K562 (cell line): ENCODE measurements at regions not wholly inside any gene's neighbourhood (a gene's known extent, or its start where the extent isn't known, plus 50 kb on each side); places are given as distances from the start of the nearest gene placed in this dataset.

ENCODE experiments used
- CBX1 ChIP-seq: sonication (generic); IDR thresholded peaks from 2 replicates; pipeline ENCODE4 v1.6.1; 2016; ENCODE audit warnings: antibody characterized with exemption, low read depth, mild to moderate bottlenecking
- DNMT1 ChIP-seq: fragments of 450-650 bp; IDR thresholded peaks from 2 replicates; pipeline ENCODE4 v1.6.1; 2016; ENCODE audit warnings: antibody characterized with exemption, mild to moderate bottlenecking
- EGR1 ChIP-seq: fragments of 450-650 bp; conservative IDR thresholded peaks from 2 replicates; pipeline ENCODE4 v1.6.1; 2017; ENCODE audit warnings: mild to moderate bottlenecking
- EP300 ChIP-seq: IDR thresholded peaks from 2 replicates; pipeline ENCODE4 v1.6.1; 2012; ENCODE audit warnings: low read length, improper control_type of control experiment
- ESRRB ChIP-seq: fragments of 250-450 bp; sonication (Bioruptor Pico); IDR thresholded peaks from 2 replicates; pipeline ENCODE4 v1.5.0; 2020; ENCODE audit warnings: mild to moderate bottlenecking, moderate library complexity, borderline replicate concordance
- HDAC2 ChIP-seq: fragments of 450-650 bp; IDR thresholded peaks from 2 replicates; pipeline ENCODE4 v1.6.1; 2016; ENCODE audit warnings: mild to moderate bottlenecking
- HDAC6 ChIP-seq: IDR thresholded peaks from 2 replicates; pipeline ENCODE4 v1.6.1; 2012; ENCODE audit warnings: low read depth, mild to moderate bottlenecking, control low read depth, inconsistent platforms, low read length, moderate library complexity
- MBD2 ChIP-seq: sonication (generic); IDR thresholded peaks from 2 replicates; pipeline ENCODE4 v1.6.1; 2016; ENCODE audit warnings: low read depth, borderline replicate concordance
- MYNN ChIP-seq, 2 experiments: sonication (generic); formaldehyde crosslinking in 1 of 2; IDR thresholded peaks; 2 replicates each; pipeline versions ENCODE4 v1.5.0 to v1.6.1; 2016 to 2020; ENCODE audit warnings: antibody characterized with exemption in 1 of 2, missing genetic modification reagents in 1 of 2
- NFIC ChIP-seq: fragments of 450-650 bp; IDR thresholded peaks from 2 replicates; pipeline ENCODE4 v1.6.1; 2017; ENCODE audit warnings: mild to moderate bottlenecking, inconsistent platforms
- POLR2A ChIP-seq: fragments of 450-650 bp; conservative IDR thresholded peaks from 2 replicates; pipeline ENCODE4 v1.6.1; 2016
- ZNF184 ChIP-seq: sonication (generic); formaldehyde crosslinking; IDR thresholded peaks from 2 replicates; pipeline ENCODE4 v1.5.0; 2020; ENCODE audit warnings: missing genetic modification reagents

GRCh38 chr3:144237351-144237750 is 265.7 kb downstream of the DIPK2A start:
- TF ChIP-seq NFIC, result no peak
- no peak for TF ChIP-seq DNMT1
- TF ChIP-seq EP300, result no peak
- no peak for TF ChIP-seq CBX1
- TF ChIP-seq MBD2, result no peak
- TF ChIP-seq HDAC2, result no peak
- TF ChIP-seq EGR1, result no peak
- no peak for TF ChIP-seq MYNN (IDR thresholded peaks at IDR 0.05)
- no peak for TF ChIP-seq MYNN (CRISPR knock-in tag; IDR thresholded peaks at IDR 0.05)
- TF ChIP-seq ZNF184, result no peak
- TF ChIP-seq HDAC6, result no peak
- no peak for TF ChIP-seq ESRRB (CRISPR knock-in tag)
- TF ChIP-seq POLR2A, result no peak
